OCI-LY3 (cell line): ENCODE measurements at regions not wholly inside any gene's neighbourhood (a gene's known extent, or its start where the extent isn't known, plus 50 kb on each side); places are given as distances from the start of the nearest gene placed in this dataset.
A peak's percentile ranks its signal among the peaks of the same experiment; 100 is the strongest.

Experiments used
- H2AFZ ChIP-seq: fragments of 200-600, 300-600 bp; shearing (Covaris generic); 2 replicates; pipeline ENCODE4 v1.6.0; 2014; ENCODE audit warnings: antibody characterized with exemption, low read depth, low read length
- H3K27ac ChIP-seq: fragments of 200-600, 300-600 bp; sonication (generic); 2 replicates; pipeline ENCODE4 v1.5.1; 2014; ENCODE audit warnings: mild to moderate bottlenecking, low read length, moderate library complexity, mixed read lengths
- H3K27me3 ChIP-seq: fragments of 200-600, 300-600 bp; sonication (generic); 2 replicates; pipeline ENCODE4 v1.6.1; 2014; ENCODE audit warnings: low read depth, low read length, mixed read lengths
- H3K36me3 ChIP-seq: fragments of 200-600, 300-600 bp; sonication (generic); replicated peaks from 2 replicates; pipeline ENCODE3; 2014; ENCODE audit warnings: low read depth, low read length, mixed read lengths
- H3K4me1 ChIP-seq: fragments of 300-600, 200-600 bp; sonication (generic); 2 replicates; pipeline ENCODE4 v1.6.1; 2014; ENCODE audit warnings: low read length, mixed read lengths
- H3K4me2 ChIP-seq: fragments of 200-600, 300-600 bp; sonication (generic); 2 replicates; pipeline ENCODE4 v1.6.1; 2014; ENCODE audit warnings: low read length, mixed read lengths
- H3K4me3 ChIP-seq: fragments of 300-600, 200-600 bp; sonication (generic); 2 replicates; pipeline ENCODE4 v1.5.1; 2014; ENCODE audit warnings: antibody characterized with exemption, mild to moderate bottlenecking, low read length, moderate library complexity
- H3K79me2 ChIP-seq: fragments of 300-600, 200-600 bp; shearing (Covaris generic); 2 replicates; pipeline ENCODE4 v1.6.1; 2014; ENCODE audit warnings: mild to moderate bottlenecking, low read length, mixed read lengths
- H3K9ac ChIP-seq: fragments of 300-600, 200-600 bp; shearing (Covaris generic); 2 replicates; pipeline ENCODE4 v1.6.0; 2014; ENCODE audit warnings: mild to moderate bottlenecking, low read length, moderate library complexity
- H3K9me3 ChIP-seq: fragments of 200-600, 300-600 bp; shearing (Covaris generic); 2 replicates; pipeline ENCODE4 v1.6.1; 2014; ENCODE audit warnings: low read length, mixed read lengths; ENCODE audit not compliant: insufficient read depth
- H4K20me1 ChIP-seq: fragments of 200-600, 300-600 bp; sonication (generic); 2 replicates; pipeline ENCODE4 v1.6.1; 2016; ENCODE audit warnings: low read length, mixed read lengths; ENCODE audit not compliant: insufficient read depth
- CTCF ChIP-seq: fragments of 200-600, 300-600 bp; sonication (generic); IDR thresholded peaks from 2 replicates; pipeline ENCODE4 v1.5.1; 2014; ENCODE audit warnings: antibody characterized with exemption, low read length, low read depth
- EZH2phosphoT487 ChIP-seq: fragments of 200-600 bp; shearing (Covaris generic); IDR thresholded peaks from 2 replicates; pipeline ENCODE4 v1.6.1; 2018; ENCODE audit warnings: antibody characterized with exemption, mixed run types, low read depth

- Histone ChIP-seq H3K27ac (no peak overlapping the region), H2AFZ (0 out of 2 replicates have a peak overlapping the region, but pooled peaks have one; percentile 20), H3K27me3 (peaks cover 68% of the 10 kb centered on the region), H4K20me1 (no peaks in the 10 kb centered on the region; the same call in 1 of the 2 replicates), H3K4me1 (peaks cover 19% of the 10 kb centered on the region), H3K36me3 (no peaks in the 10 kb centered on the region), H3K9ac (peak overlapping the region; percentile 0; the same call in 1 of the 2 replicates), H3K4me2 (peak overlapping the region; percentile 71), H3K79me2 (no peaks in the 10 kb centered on the region), H3K4me3 (peak overlapping the region; percentile 53), H3K9me3 (no peaks in the 10 kb centered on the region)
- TF ChIP-seq EZH2phosphoT487, result no peak
- TF ChIP-seq CTCF, result no peak
These were observed 89.3 kb upstream of the MAML3 start for GRCh38 chr4:140243278-140243753.

DNA sequence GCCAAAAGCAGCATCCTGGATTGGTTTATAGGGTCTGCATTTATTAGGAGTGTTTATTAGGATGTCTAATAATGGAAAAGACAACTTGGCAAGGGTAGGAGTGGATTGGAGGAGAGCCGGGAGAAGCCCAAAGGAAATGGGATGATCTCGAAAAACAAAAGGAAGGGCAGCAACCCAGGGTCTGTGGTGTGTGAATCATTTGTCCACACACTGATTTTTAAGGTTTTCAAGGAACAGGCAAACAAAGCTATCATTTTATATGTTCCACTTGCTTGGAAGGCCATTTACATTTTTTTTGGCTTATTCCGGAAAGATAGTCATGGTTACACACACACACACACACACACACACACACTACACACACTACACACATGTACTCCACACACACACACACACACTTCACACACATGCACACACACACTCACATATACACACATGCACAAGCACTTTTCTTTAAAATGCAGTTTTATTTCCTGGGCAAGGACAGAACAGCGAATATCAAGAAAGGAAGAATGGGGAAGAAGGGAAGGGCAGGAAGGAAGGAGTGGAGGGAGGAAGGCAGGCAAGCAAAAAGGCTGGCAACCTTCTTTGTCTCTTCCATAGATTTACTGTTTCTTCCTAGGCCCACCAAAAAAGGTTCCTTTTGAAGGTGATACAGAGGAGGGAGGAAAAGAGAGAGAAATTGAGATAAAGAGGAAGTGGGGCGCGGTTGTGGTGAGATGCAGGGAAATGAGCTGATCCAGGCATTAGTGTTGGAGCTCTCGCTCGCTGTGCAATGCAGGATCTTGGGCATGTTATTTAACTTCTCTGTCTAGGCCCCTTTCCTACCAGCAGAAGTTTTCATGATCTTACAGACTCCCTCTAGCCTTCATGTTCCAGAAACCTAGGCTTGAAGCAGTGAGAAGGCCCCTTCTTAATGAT lies 88.6 kb upstream of the MAML3 start:
- Histone ChIP-seq H3K27ac (no peak overlapping the region), H3K4me3 (peak overlapping the region; percentile 53), H3K27me3 (peaks cover 69% of the 10 kb centered on the region), H3K4me2 (peak overlapping the region; percentile 71), H3K36me3 (no peaks in the 10 kb centered on the region), H3K4me1 (peaks cover 19% of the 10 kb centered on the region), H3K9ac (peak overlapping the region; percentile 0; the same call in 1 of the 2 replicates), H2AFZ (0 out of 2 replicates have a peak overlapping the region, but pooled peaks have one; percentile 20), H3K79me2 (no peaks in the 10 kb centered on the region), H3K9me3 (no peaks in the 10 kb centered on the region), H4K20me1 (no peaks in the 10 kb centered on the region; the same call in 1 of the 2 replicates)
- no peak for TF ChIP-seq CTCF

DNA sequence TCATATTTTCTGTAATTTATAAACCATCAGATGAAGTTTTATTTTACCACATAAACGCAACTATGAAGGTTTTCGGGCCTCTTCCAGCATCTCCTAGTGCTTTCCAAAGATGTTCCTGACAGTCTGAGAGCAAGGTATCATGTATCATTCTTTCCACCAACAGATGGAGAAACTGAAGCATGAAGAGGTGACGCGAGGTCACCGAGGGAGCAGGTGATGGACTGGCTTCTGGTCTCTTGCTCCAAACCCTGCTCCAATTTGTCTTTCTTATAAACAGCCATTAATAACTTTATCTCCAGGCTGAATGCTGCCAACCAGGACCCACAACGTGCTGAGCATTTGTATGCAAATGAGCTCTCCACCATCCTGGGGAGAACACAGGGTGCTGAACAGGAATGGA lies 86.3 kb upstream of the MAML3 start:
- Histone ChIP-seq H3K4me2 (no peak overlapping the region), H2AFZ (no peak overlapping the region), H3K9ac (no peak overlapping the region), H4K20me1 (no peaks in the 10 kb centered on the region; the same call in 1 of the 2 replicates), H3K4me3 (no peak overlapping the region), H3K27ac (no peak overlapping the region), H3K27me3 (peaks cover 71% of the 10 kb centered on the region), H3K79me2 (no peaks in the 10 kb centered on the region), H3K9me3 (no peaks in the 10 kb centered on the region), H3K36me3 (no peaks in the 10 kb centered on the region), H3K4me1 (peaks cover 19% of the 10 kb centered on the region)
- TF ChIP-seq EZH2phosphoT487 (no peak), CTCF (no peak)

DNA sequence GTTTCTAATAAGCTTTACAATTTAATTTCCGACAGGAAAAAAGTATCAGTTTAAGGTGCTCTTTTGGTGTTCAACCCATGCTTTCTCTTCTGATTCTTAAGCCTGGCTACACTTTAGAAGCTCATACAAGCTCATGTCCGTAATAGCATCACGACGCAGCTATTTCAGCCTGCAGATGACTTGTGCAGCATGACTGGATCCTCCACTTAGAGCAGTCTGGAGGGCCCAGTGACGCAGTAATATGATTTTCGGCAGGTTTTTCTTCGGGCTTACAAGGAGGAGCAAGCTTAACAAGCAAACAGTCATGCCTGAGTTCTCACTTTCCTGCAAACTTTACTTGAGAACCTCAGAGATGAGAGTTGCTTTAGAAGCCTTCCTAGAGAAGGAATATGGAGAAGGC lies 85.3 kb upstream of the MAML3 start:
- H3K9me3 ChIP-seq, result no peaks in the 10 kb centered on the region
- no peak overlapping the region for H3K9ac ChIP-seq
- H3K79me2 ChIP-seq, result no peaks in the 10 kb centered on the region
- no peak overlapping the region for H3K4me2 ChIP-seq
- peaks cover 66% of the 10 kb centered on the region for H3K27me3 ChIP-seq
- no peak overlapping the region for H2AFZ ChIP-seq
- no peak overlapping the region for H3K27ac ChIP-seq
- H3K36me3 ChIP-seq, result no peaks in the 10 kb centered on the region
- peaks cover 19% of the 10 kb centered on the region for H3K4me1 ChIP-seq
- H3K4me3 ChIP-seq, result no peak overlapping the region
- TF ChIP-seq EZH2phosphoT487 (no peak), CTCF (no peak)
- H4K20me1 ChIP-seq, result no peaks in the 10 kb centered on the region; the same call in 1 of the 2 replicates
